ENCODE measurements at regions not wholly inside any gene's neighbourhood (a gene's known extent, or its start where the extent isn't known, plus 50 kb on each side); places are given as distances from the start of the nearest gene placed in this dataset.

DNA sequence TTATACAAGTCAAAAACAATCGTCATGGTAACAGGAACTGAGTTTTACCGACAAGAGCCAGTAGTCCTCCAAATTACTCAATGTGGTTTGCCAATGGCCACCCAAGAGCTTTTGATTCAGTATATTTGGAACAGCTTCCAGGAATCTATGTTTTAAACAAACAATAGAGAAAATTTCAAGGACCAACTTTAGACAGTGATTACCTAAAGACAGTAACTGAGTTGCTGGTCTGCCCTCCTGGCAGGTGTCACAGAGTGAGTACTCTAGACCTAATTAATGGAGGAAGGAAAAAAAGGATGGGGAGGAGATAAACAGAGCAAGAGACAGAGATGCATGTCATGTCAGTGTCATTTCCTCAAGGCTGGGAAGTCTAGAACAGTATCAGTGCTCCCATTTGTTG lies 361.3 kb upstream of the BTBD3 start:
- no peak for TF ChIP-seq MAFK (IDR thresholded peaks at IDR 0.05; ENCODE audit: low read depth, low read length)
- no peak for TF ChIP-seq SMC3 (IDR thresholded peaks at IDR 0.05; ENCODE audit: low read depth, low read length)
- TF ChIP-seq, protein P1, sequence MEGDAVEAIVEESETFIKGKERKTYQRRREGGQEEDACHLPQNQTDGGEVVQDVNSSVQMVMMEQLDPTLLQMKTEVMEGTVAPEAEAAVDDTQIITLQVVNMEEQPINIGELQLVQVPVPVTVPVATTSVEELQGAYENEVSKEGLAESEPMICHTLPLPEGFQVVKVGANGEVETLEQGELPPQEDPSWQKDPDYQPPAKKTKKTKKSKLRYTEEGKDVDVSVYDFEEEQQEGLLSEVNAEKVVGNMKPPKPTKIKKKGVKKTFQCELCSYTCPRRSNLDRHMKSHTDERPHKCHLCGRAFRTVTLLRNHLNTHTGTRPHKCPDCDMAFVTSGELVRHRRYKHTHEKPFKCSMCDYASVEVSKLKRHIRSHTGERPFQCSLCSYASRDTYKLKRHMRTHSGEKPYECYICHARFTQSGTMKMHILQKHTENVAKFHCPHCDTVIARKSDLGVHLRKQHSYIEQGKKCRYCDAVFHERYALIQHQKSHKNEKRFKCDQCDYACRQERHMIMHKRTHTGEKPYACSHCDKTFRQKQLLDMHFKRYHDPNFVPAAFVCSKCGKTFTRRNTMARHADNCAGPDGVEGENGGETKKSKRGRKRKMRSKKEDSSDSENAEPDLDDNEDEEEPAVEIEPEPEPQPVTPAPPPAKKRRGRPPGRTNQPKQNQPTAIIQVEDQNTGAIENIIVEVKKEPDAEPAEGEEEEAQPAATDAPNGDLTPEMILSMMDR (conservative IDR thresholded peaks at IDR 0.05; ENCODE audit: low read depth, low read length) = no peak
- TF ChIP-seq ELK1 (IDR thresholded peaks at IDR 0.05; ENCODE audit: borderline replicate concordance, low read depth, low read length) = no peak
- TF ChIP-seq RAD21 (IDR thresholded peaks at IDR 0.05; ENCODE audit: low read length) = no peak
- no peak for TF ChIP-seq MXI1 (IDR thresholded peaks at IDR 0.05; ENCODE audit: borderline replicate concordance, low read depth, low read length)
- TF ChIP-seq POLR2A (IDR thresholded peaks at IDR 0.05; ENCODE audit: low read depth, low read length) = no peak
- TF ChIP-seq, protein P2, sequence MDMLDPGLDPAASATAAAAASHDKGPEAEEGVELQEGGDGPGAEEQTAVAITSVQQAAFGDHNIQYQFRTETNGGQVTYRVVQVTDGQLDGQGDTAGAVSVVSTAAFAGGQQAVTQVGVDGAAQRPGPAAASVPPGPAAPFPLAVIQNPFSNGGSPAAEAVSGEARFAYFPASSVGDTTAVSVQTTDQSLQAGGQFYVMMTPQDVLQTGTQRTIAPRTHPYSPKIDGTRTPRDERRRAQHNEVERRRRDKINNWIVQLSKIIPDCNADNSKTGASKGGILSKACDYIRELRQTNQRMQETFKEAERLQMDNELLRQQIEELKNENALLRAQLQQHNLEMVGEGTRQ (IDR thresholded peaks at IDR 0.05; ENCODE audit: low read depth, low read length) = no peak
- no peak for TF ChIP-seq MAZ (IDR thresholded peaks at IDR 0.05; ENCODE audit: borderline replicate concordance, low read depth, low read length)
- TF ChIP-seq FOS (IDR thresholded peaks at IDR 0.05; ENCODE audit: low read depth, low read length) = no peak
- TF ChIP-seq RFX5 (IDR thresholded peaks at IDR 0.05; ENCODE audit: low read depth, low read length) = no peak
- no peak for TF ChIP-seq CEBPB (IDR thresholded peaks at IDR 0.05; ENCODE audit: low read depth, low read length)
- TF ChIP-seq RCOR1 (IDR thresholded peaks at IDR 0.05; ENCODE audit: insufficient replicate concordance, low read length) = no peak
- no peak for TF ChIP-seq BHLHE40 (IDR thresholded peaks at IDR 0.05; ENCODE audit: low read depth, low read length)
